ENCODE measurements at regions not wholly inside any gene's neighbourhood (a gene's known extent, or its start where the extent isn't known, plus 50 kb on each side); places are given as distances from the start of the nearest gene placed in this dataset.

DNA sequence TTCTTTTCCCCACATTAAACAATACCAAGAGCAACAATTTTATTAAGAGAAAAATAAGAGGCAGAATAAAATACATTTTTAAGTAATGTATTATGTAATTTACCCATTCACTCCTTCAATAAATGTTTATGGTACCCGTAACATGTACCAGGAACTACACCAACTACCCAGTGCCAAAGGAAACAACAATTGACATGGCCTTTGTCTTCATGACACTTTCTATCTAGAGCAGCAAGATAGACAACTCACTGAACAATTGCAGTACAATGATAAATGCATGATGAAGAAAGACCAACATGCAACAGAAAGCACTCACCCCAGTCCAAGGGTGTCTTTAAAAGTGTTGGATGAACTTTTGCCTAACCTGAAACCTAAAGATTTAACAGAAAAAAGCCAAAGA is 493.8 kb downstream of the IGSF11 start:
- Histone ChIP-seq H3K9me3 (replicated peaks) (no peaks in the 10 kb centered on the region), H3K27me3 (ENCODE audit: low read depth) (no peaks in the 10 kb centered on the region), H3K4me1 (no peaks in the 10 kb centered on the region), H3K36me3 (no peaks in the 10 kb centered on the region), H3K4me3 (no peak overlapping the region), H3K27ac (replicated peaks) (no peak overlapping the region)
- TF ChIP-seq, protein P1, sequence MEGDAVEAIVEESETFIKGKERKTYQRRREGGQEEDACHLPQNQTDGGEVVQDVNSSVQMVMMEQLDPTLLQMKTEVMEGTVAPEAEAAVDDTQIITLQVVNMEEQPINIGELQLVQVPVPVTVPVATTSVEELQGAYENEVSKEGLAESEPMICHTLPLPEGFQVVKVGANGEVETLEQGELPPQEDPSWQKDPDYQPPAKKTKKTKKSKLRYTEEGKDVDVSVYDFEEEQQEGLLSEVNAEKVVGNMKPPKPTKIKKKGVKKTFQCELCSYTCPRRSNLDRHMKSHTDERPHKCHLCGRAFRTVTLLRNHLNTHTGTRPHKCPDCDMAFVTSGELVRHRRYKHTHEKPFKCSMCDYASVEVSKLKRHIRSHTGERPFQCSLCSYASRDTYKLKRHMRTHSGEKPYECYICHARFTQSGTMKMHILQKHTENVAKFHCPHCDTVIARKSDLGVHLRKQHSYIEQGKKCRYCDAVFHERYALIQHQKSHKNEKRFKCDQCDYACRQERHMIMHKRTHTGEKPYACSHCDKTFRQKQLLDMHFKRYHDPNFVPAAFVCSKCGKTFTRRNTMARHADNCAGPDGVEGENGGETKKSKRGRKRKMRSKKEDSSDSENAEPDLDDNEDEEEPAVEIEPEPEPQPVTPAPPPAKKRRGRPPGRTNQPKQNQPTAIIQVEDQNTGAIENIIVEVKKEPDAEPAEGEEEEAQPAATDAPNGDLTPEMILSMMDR (IDR thresholded peaks at IDR 0.05; ENCODE audit: borderline replicate concordance), result no peak
- intact Hi-C loops (cut with micrococcal nuclease), result no loop called here
- DNase-seq, result no peak

DNA sequence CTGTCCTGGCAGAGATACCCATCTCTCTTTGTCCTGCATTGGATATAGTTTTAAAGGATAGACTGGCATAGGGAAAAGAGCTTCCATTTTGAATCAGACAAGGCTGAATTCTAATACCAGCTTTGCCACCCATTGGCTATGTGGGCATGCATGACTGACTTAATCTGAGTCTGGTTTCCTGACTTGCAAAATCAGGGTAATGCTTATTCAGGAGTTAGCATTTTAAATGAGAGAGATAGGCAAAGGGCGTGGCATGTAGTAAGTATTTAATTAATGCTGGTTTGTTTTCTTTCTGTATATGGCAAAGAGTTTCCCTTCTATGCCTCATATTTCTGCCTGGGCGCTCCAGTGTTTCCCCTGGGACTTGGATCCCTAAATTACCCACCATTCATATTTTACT is 492.9 kb downstream of the IGSF11 start:
- DNase-seq, result no peak
- H3K4me1 ChIP-seq, result no peaks in the 10 kb centered on the region
- intact Hi-C loops (cut with micrococcal nuclease), result no loop called here
- no peaks in the 10 kb centered on the region for H3K9me3 ChIP-seq (replicated peaks)
- no peaks in the 10 kb centered on the region for H3K27me3 ChIP-seq (ENCODE audit: low read depth)
- H3K4me3 ChIP-seq, result no peak overlapping the region
- TF ChIP-seq, protein P1 (IDR thresholded peaks at IDR 0.05; ENCODE audit: borderline replicate concordance), result no peak
- no peaks in the 10 kb centered on the region for H3K36me3 ChIP-seq
- no peak overlapping the region for H3K27ac ChIP-seq (replicated peaks)

- Histone ChIP-seq H3K9me3 (replicated peaks) (no peaks in the 10 kb centered on the region), H3K27me3 (ENCODE audit: low read depth) (no peaks in the 10 kb centered on the region), H3K4me3 (no peak overlapping the region), H3K36me3 (no peaks in the 10 kb centered on the region), H3K27ac (replicated peaks) (no peak overlapping the region), H3K4me1 (no peaks in the 10 kb centered on the region)
- TF ChIP-seq, protein P1 (IDR thresholded peaks at IDR 0.05; ENCODE audit: borderline replicate concordance), result no peak
- no peak for DNase-seq
- intact Hi-C loops (cut with micrococcal nuclease), result no loop called here
These were observed 490.8 kb downstream of the IGSF11 start for GRCh38 chr3:118543832-118544231.

DNA sequence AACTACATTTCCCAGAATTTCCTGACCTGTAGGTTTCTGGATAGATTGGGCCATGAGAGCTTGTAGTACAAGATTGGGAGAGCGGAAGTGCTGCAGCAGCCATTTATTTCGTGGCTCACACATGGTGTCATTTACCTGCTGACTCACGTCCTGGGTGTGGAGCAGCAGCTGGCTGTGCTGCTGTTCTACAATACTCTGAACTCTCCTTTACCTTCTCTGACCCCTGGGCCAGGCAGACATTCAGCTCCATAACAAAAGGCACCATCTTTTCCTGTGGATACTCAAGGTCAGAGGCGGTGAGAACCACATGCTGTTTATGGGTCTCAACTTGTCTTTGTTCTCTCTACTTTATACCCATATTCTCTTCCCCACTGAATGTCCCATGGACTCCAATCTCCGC is 490.2 kb downstream of the IGSF11 start:
- intact Hi-C loops (cut with micrococcal nuclease), result no loop called here
- TF ChIP-seq, protein P1 (IDR thresholded peaks at IDR 0.05; ENCODE audit: borderline replicate concordance), result no peak

DNA sequence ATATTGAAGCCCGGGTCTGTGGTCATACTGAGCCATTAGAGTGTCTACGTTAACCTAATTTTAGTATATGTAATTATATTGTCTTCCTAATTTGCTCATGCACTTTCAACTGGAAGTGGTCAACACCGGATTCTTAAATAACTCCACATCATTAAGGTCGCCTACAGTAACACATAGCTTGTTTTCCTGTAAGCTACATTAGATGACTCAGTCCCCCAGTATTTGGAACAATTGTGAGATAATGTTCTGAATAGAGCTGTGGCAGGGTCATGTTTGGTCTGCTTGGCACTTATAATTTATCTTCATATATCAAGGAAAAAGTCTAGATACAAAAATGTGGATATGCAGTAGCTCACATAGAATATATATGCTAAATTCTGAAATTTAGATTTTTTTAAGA is 486.2 kb downstream of the IGSF11 start:
- Histone ChIP-seq H3K9me3 (replicated peaks) (no peaks in the 10 kb centered on the region), H3K27me3 (ENCODE audit: low read depth) (no peaks in the 10 kb centered on the region), H3K36me3 (no peaks in the 10 kb centered on the region), H3K4me3 (no peak overlapping the region), H3K27ac (replicated peaks) (no peak overlapping the region), H3K4me1 (no peaks in the 10 kb centered on the region)
- TF ChIP-seq, protein P1 (IDR thresholded peaks at IDR 0.05; ENCODE audit: borderline replicate concordance), result no peak
- DNase-seq, result no peak
- intact Hi-C loops (cut with micrococcal nuclease), result no loop called here

More for the DNA sequence above, 490.2 kb downstream of the IGSF11 start:
- H3K4me1 ChIP-seq, result no peaks in the 10 kb centered on the region
- H3K27me3 ChIP-seq (ENCODE audit: low read depth), result no peaks in the 10 kb centered on the region
- H3K36me3 ChIP-seq, result no peaks in the 10 kb centered on the region
- H3K4me3 ChIP-seq, result no peak overlapping the region
- DNase-seq, result no peak
- H3K27ac ChIP-seq (replicated peaks), result no peak overlapping the region
- H3K9me3 ChIP-seq (replicated peaks), result no peaks in the 10 kb centered on the region

GRCh38 chr3:118550122-118550521 is 484.5 kb downstream of the IGSF11 start:
- no peak overlapping the region for H3K4me3 ChIP-seq
- H3K27ac ChIP-seq (replicated peaks), result no peak overlapping the region
- no peaks in the 10 kb centered on the region for H3K27me3 ChIP-seq (ENCODE audit: low read depth)
- no peak for DNase-seq
- H3K36me3 ChIP-seq, result no peaks in the 10 kb centered on the region
- TF ChIP-seq, protein P1 (IDR thresholded peaks at IDR 0.05; ENCODE audit: borderline replicate concordance), result no peak
- no peaks in the 10 kb centered on the region for H3K9me3 ChIP-seq (replicated peaks)
- intact Hi-C loops (cut with micrococcal nuclease), result no loop called here
- H3K4me1 ChIP-seq, result no peaks in the 10 kb centered on the region
